ENCODE measurements at regions not wholly inside any gene's neighbourhood (a gene's known extent, or its start where the extent isn't known, plus 50 kb on each side); places are given as distances from the start of the nearest gene placed in this dataset.
"Not testable (repeated sequence)": the region's sequence is repeated elsewhere in the genome, so short reads cannot be mapped to it uniquely, and the experiment has no call there.

- Histone ChIP-seq H3K4me1 (ENCODE audit: control insufficient read depth in 2 of 2, insufficient read depth in 2 of 2, low read length in 2 of 2) (no peaks in the 10 kb centered on the region), H3K36me3 (ENCODE audit: control insufficient read depth in 2 of 2, insufficient read depth in 2 of 2, low read length in 2 of 2) (no peaks in the 10 kb centered on the region), H3K9ac (ENCODE audit: low read depth in 1 of 2, low read length in 2 of 2) (no peak overlapping the region), H3K27me3 (ENCODE audit: control insufficient read depth in 2 of 2, insufficient read depth in 2 of 2, low read length in 2 of 2) (no peaks in the 10 kb centered on the region), H3K4me3 (ENCODE audit: low read length in 2 of 2) (no peak overlapping the region), H3K9me3 (ENCODE audit: control insufficient read depth in 2 of 2, low read length in 2 of 2) (no peaks in the 10 kb centered on the region), H3K27ac (ENCODE audit: low read depth in 2 of 2, low read length in 2 of 2) (no peak overlapping the region)
Observed at GRCh38 chr5:32859211-32859641, 148.1 kb downstream of the NPR3 start.

- Histone ChIP-seq H3K9ac (ENCODE audit: low read depth in 1 of 2, low read length in 2 of 2) (no peak overlapping the region), H3K36me3 (ENCODE audit: control insufficient read depth in 2 of 2, insufficient read depth in 2 of 2, low read length in 2 of 2) (no peaks in the 10 kb centered on the region), H3K27me3 (ENCODE audit: control insufficient read depth in 2 of 2, insufficient read depth in 2 of 2, low read length in 2 of 2) (no peaks in the 10 kb centered on the region), H3K4me1 (ENCODE audit: control insufficient read depth in 2 of 2, insufficient read depth in 2 of 2, low read length in 2 of 2) (no peaks in the 10 kb centered on the region), H3K27ac (ENCODE audit: low read depth in 2 of 2, low read length in 2 of 2) (no peak overlapping the region), H3K4me3 (ENCODE audit: low read length in 2 of 2) (no peak overlapping the region), H3K9me3 (ENCODE audit: control insufficient read depth in 2 of 2, low read length in 2 of 2) (no peaks in the 10 kb centered on the region)
Observed at GRCh38 chr5:32865475-32865874, 154.4 kb downstream of the NPR3 start.

- no peaks in the 10 kb centered on the region for H3K36me3 ChIP-seq (ENCODE audit: control insufficient read depth in 2 of 2, insufficient read depth in 2 of 2, low read length in 2 of 2)
- H3K4me3 ChIP-seq (ENCODE audit: low read length in 2 of 2) = no peak overlapping the region
- no peak overlapping the region for H3K9ac ChIP-seq (ENCODE audit: low read depth in 1 of 2, low read length in 2 of 2)
- H3K4me1 ChIP-seq (ENCODE audit: control insufficient read depth in 2 of 2, insufficient read depth in 2 of 2, low read length in 2 of 2) = no peaks in the 10 kb centered on the region
- H3K27me3 ChIP-seq (ENCODE audit: control insufficient read depth in 2 of 2, insufficient read depth in 2 of 2, low read length in 2 of 2) = no peaks in the 10 kb centered on the region
- no peaks in the 10 kb centered on the region for H3K9me3 ChIP-seq (ENCODE audit: control insufficient read depth in 2 of 2, low read length in 2 of 2)
- no peak overlapping the region for H3K27ac ChIP-seq (ENCODE audit: low read depth in 2 of 2, low read length in 2 of 2)
Observed at GRCh38 chr5:32866138-32866537, 155.0 kb downstream of the NPR3 start.

GRCh38 chr5:32869216-32869615 lies 158.1 kb downstream of the NPR3 start:
- no peaks in the 10 kb centered on the region for H3K9me3 ChIP-seq (ENCODE audit: control insufficient read depth in 2 of 2, low read length in 2 of 2)
- no peak overlapping the region for H3K9ac ChIP-seq (ENCODE audit: low read depth in 1 of 2, low read length in 2 of 2)
- no peaks in the 10 kb centered on the region for H3K4me1 ChIP-seq (ENCODE audit: control insufficient read depth in 2 of 2, insufficient read depth in 2 of 2, low read length in 2 of 2)
- no peak overlapping the region for H3K4me3 ChIP-seq (ENCODE audit: low read length in 2 of 2)
- H3K27ac ChIP-seq (ENCODE audit: low read depth in 2 of 2, low read length in 2 of 2) = no peak overlapping the region
- no peaks in the 10 kb centered on the region for H3K36me3 ChIP-seq (ENCODE audit: control insufficient read depth in 2 of 2, insufficient read depth in 2 of 2, low read length in 2 of 2)
- no peaks in the 10 kb centered on the region for H3K27me3 ChIP-seq (ENCODE audit: control insufficient read depth in 2 of 2, insufficient read depth in 2 of 2, low read length in 2 of 2)

GRCh38 chr5:32876791-32877190 lies 165.7 kb downstream of the NPR3 start:
- Histone ChIP-seq H3K9ac (ENCODE audit: low read depth in 1 of 2, low read length in 2 of 2) (no peak overlapping the region), H3K4me3 (ENCODE audit: low read length in 2 of 2) (no peak overlapping the region)

GRCh38 chr5:32879364-32879763 lies 168.2 kb downstream of the NPR3 start:
- H3K4me1 ChIP-seq (ENCODE audit: control insufficient read depth in 2 of 2, insufficient read depth in 2 of 2, low read length in 2 of 2); H3K9ac ChIP-seq (ENCODE audit: low read depth in 1 of 2, low read length in 2 of 2); H3K27ac ChIP-seq (ENCODE audit: low read depth in 2 of 2, low read length in 2 of 2); H3K27me3 ChIP-seq (ENCODE audit: control insufficient read depth in 2 of 2, insufficient read depth in 2 of 2, low read length in 2 of 2); H3K4me3 ChIP-seq (ENCODE audit: low read length in 2 of 2); H3K36me3 ChIP-seq (ENCODE audit: control insufficient read depth in 2 of 2, insufficient read depth in 2 of 2, low read length in 2 of 2); H3K9me3 ChIP-seq (ENCODE audit: control insufficient read depth in 2 of 2, low read length in 2 of 2): not testable (repeated sequence)

More at GRCh38 chr5:32876791-32877190, 165.7 kb downstream of the NPR3 start:
- no peaks in the 10 kb centered on the region for H3K36me3 ChIP-seq (ENCODE audit: control insufficient read depth in 2 of 2, insufficient read depth in 2 of 2, low read length in 2 of 2)
- H3K4me1 ChIP-seq (ENCODE audit: control insufficient read depth in 2 of 2, insufficient read depth in 2 of 2, low read length in 2 of 2) = no peaks in the 10 kb centered on the region
- H3K9me3 ChIP-seq (ENCODE audit: control insufficient read depth in 2 of 2, low read length in 2 of 2) = peaks cover 0 to 5% of the 10 kb centered on the region in 2 donors
- H3K27me3 ChIP-seq (ENCODE audit: control insufficient read depth in 2 of 2, insufficient read depth in 2 of 2, low read length in 2 of 2) = no peaks in the 10 kb centered on the region
- H3K27ac ChIP-seq (ENCODE audit: low read depth in 2 of 2, low read length in 2 of 2) = no peak overlapping the region

- no peaks in the 10 kb centered on the region for H3K27me3 ChIP-seq (ENCODE audit: control insufficient read depth in 2 of 2, insufficient read depth in 2 of 2, low read length in 2 of 2)
- H3K4me1 ChIP-seq (ENCODE audit: control insufficient read depth in 2 of 2, insufficient read depth in 2 of 2, low read length in 2 of 2) = no peaks in the 10 kb centered on the region
- no peak overlapping the region for H3K4me3 ChIP-seq (ENCODE audit: low read length in 2 of 2)
- H3K27ac ChIP-seq (ENCODE audit: low read depth in 2 of 2, low read length in 2 of 2) = no peak overlapping the region
- peaks cover 0 to 5% of the 10 kb centered on the region in 2 donors for H3K9me3 ChIP-seq (ENCODE audit: control insufficient read depth in 2 of 2, low read length in 2 of 2)
- no peak overlapping the region for H3K9ac ChIP-seq (ENCODE audit: low read depth in 1 of 2, low read length in 2 of 2)
- H3K36me3 ChIP-seq (ENCODE audit: control insufficient read depth in 2 of 2, insufficient read depth in 2 of 2, low read length in 2 of 2) = no peaks in the 10 kb centered on the region
Observed at GRCh38 chr5:32880796-32881195, 169.7 kb downstream of the NPR3 start.

- H3K4me3 ChIP-seq (ENCODE audit: low read length in 2 of 2) = no peak overlapping the region
- H3K27ac ChIP-seq (ENCODE audit: low read depth in 2 of 2, low read length in 2 of 2) = no peak overlapping the region
- no peaks in the 10 kb centered on the region for H3K27me3 ChIP-seq (ENCODE audit: control insufficient read depth in 2 of 2, insufficient read depth in 2 of 2, low read length in 2 of 2)
- no peaks in the 10 kb centered on the region for H3K36me3 ChIP-seq (ENCODE audit: control insufficient read depth in 2 of 2, insufficient read depth in 2 of 2, low read length in 2 of 2)
- H3K9ac ChIP-seq (ENCODE audit: low read depth in 1 of 2, low read length in 2 of 2) = no peak overlapping the region
- H3K4me1 ChIP-seq (ENCODE audit: control insufficient read depth in 2 of 2, insufficient read depth in 2 of 2, low read length in 2 of 2) = no peaks in the 10 kb centered on the region
- H3K9me3 ChIP-seq (ENCODE audit: control insufficient read depth in 2 of 2, low read length in 2 of 2) = no peaks in the 10 kb centered on the region
Observed at GRCh38 chr5:32887390-32887789, 176.3 kb downstream of the NPR3 start.

- no peaks in the 10 kb centered on the region for H3K27me3 ChIP-seq (ENCODE audit: control insufficient read depth in 2 of 2, insufficient read depth in 2 of 2, low read length in 2 of 2)
- H3K9ac ChIP-seq (ENCODE audit: low read depth in 1 of 2, low read length in 2 of 2) = no peak overlapping the region
- no peaks in the 10 kb centered on the region for H3K4me1 ChIP-seq (ENCODE audit: control insufficient read depth in 2 of 2, insufficient read depth in 2 of 2, low read length in 2 of 2)
- H3K9me3 ChIP-seq (ENCODE audit: control insufficient read depth in 2 of 2, low read length in 2 of 2) = no peaks in the 10 kb centered on the region
- H3K27ac ChIP-seq (ENCODE audit: low read depth in 2 of 2, low read length in 2 of 2) = no peak overlapping the region
- H3K4me3 ChIP-seq (ENCODE audit: low read length in 2 of 2) = no peak overlapping the region
- H3K36me3 ChIP-seq (ENCODE audit: control insufficient read depth in 2 of 2, insufficient read depth in 2 of 2, low read length in 2 of 2) = no peaks in the 10 kb centered on the region
Observed at GRCh38 chr5:32889078-32889477, 178.0 kb downstream of the NPR3 start.

- H3K27ac ChIP-seq (ENCODE audit: low read depth in 2 of 2, low read length in 2 of 2) = no peak overlapping the region
- H3K27me3 ChIP-seq (ENCODE audit: control insufficient read depth in 2 of 2, insufficient read depth in 2 of 2, low read length in 2 of 2) = no peaks in the 10 kb centered on the region
- H3K4me3 ChIP-seq (ENCODE audit: low read length in 2 of 2) = no peak overlapping the region
- H3K9ac ChIP-seq (ENCODE audit: low read depth in 1 of 2, low read length in 2 of 2) = no peak overlapping the region
- H3K36me3 ChIP-seq (ENCODE audit: control insufficient read depth in 2 of 2, insufficient read depth in 2 of 2, low read length in 2 of 2) = no peaks in the 10 kb centered on the region
- no peaks in the 10 kb centered on the region for H3K4me1 ChIP-seq (ENCODE audit: control insufficient read depth in 2 of 2, insufficient read depth in 2 of 2, low read length in 2 of 2)
- H3K9me3 ChIP-seq (ENCODE audit: control insufficient read depth in 2 of 2, low read length in 2 of 2) = no peaks in the 10 kb centered on the region
Observed at GRCh38 chr5:32903613-32904012, 192.5 kb downstream of the NPR3 start.

- Histone ChIP-seq H3K9me3 (ENCODE audit: control insufficient read depth in 2 of 2, low read length in 2 of 2) (no peaks in the 10 kb centered on the region), H3K4me3 (ENCODE audit: low read length in 2 of 2) (no peak overlapping the region), H3K36me3 (ENCODE audit: control insufficient read depth in 2 of 2, insufficient read depth in 2 of 2, low read length in 2 of 2) (no peaks in the 10 kb centered on the region), H3K27me3 (ENCODE audit: control insufficient read depth in 2 of 2, insufficient read depth in 2 of 2, low read length in 2 of 2) (no peaks in the 10 kb centered on the region), H3K27ac (ENCODE audit: low read depth in 2 of 2, low read length in 2 of 2) (no peak overlapping the region), H3K9ac (ENCODE audit: low read depth in 1 of 2, low read length in 2 of 2) (no peak overlapping the region), H3K4me1 (ENCODE audit: control insufficient read depth in 2 of 2, insufficient read depth in 2 of 2, low read length in 2 of 2) (no peaks in the 10 kb centered on the region)
Observed at GRCh38 chr5:32908641-32909040, 197.5 kb downstream of the NPR3 start.

All from mucosa of rectum (tissue), 2 donors.